Hepatocyte (in vitro differentiated cells): ENCODE measurements at regions not wholly inside any gene's neighbourhood (a gene's known extent, or its start where the extent isn't known, plus 50 kb on each side); places are given as distances from the start of the nearest gene placed in this dataset.

ENCODE experiments used
- DNase-seq: peaks from one replicate; pipeline ENCODE4 v3.0.0-alpha.2; 2016; ENCODE audit warnings: low spot score
- H2AFZ ChIP-seq: fragments of 200-600 bp; sonication (generic); 2 replicates; pipeline ENCODE4 v1.6.0; 2016; ENCODE audit warnings: antibody characterized with exemption, mild to moderate bottlenecking
- H3K27ac ChIP-seq: fragments of 200-600 bp; sonication (generic); 2 replicates; pipeline ENCODE4 v1.5.1; 2016; ENCODE audit warnings: mild to moderate bottlenecking
- H3K27me3 ChIP-seq: fragments of 200-600 bp; sonication (generic); 2 replicates; pipeline ENCODE4 v1.6.1; 2016
- H3K36me3 ChIP-seq: fragments of 200-600 bp; sonication (generic); replicated peaks from 2 replicates; pipeline ENCODE4 v1.5.1; 2016; ENCODE audit warnings: low read depth; ENCODE audit not compliant: insufficient read depth
- H3K4me1 ChIP-seq: fragments of 200-600 bp; sonication (generic); 2 replicates; pipeline ENCODE4 v1.5.1; 2016; ENCODE audit warnings: mild to moderate bottlenecking, moderate library complexity; ENCODE audit not compliant: insufficient read depth
- H3K4me2 ChIP-seq: fragments of 200-600 bp; sonication (generic); 2 replicates; pipeline ENCODE4 v1.6.0; 2016
- H3K4me3 ChIP-seq: fragments of 200-600 bp; sonication (generic); 2 replicates; pipeline ENCODE4 v1.5.1; 2016; ENCODE audit warnings: mild to moderate bottlenecking
- H3K79me2 ChIP-seq: fragments of 200-600 bp; sonication (generic); 2 replicates; pipeline ENCODE4 v1.6.0; 2017; ENCODE audit warnings: mild to moderate bottlenecking
- H3K9me2 ChIP-seq: fragments of 200-600 bp; sonication (generic); replicated peaks from 2 replicates; pipeline ENCODE4 v1.6.0; 2017; ENCODE audit warnings: mild to moderate bottlenecking; ENCODE audit not compliant: insufficient read depth
- H3K9me3 ChIP-seq: fragments of 200-600 bp; sonication (generic); 2 replicates; pipeline ENCODE4 v1.5.1; 2016; ENCODE audit warnings: low read depth, mild to moderate bottlenecking
- H4K20me1 ChIP-seq: fragments of 200-600 bp; sonication (generic); 2 replicates; pipeline ENCODE4 v1.6.0; 2016; ENCODE audit warnings: mild to moderate bottlenecking; ENCODE audit not compliant: insufficient read depth, poor library complexity, severe bottlenecking
- CTCF ChIP-seq: fragments of 200-600 bp; sonication (generic); IDR thresholded peaks from 2 replicates; pipeline ENCODE4 v1.5.1; 2016; ENCODE audit warnings: antibody characterized with exemption, mild to moderate bottlenecking; ENCODE audit not compliant: poor library complexity
- EZH2 ChIP-seq: fragments of 200-600 bp; sonication (generic); IDR thresholded peaks from 2 replicates; pipeline ENCODE4 v1.6.1; 2016; ENCODE audit warnings: antibody characterized with exemption, mild to moderate bottlenecking, borderline replicate concordance
- EZH2phosphoT487 ChIP-seq: fragments of 200-600 bp; sonication (generic); IDR thresholded peaks from one replicate; pipeline ENCODE4 v1.6.1; 2018; ENCODE audit warnings: antibody characterized with exemption, mild to moderate bottlenecking, low read depth, moderate library complexity; ENCODE audit not compliant: unreplicated experiment, severe bottlenecking
- WGBS: methylation state at CpG from one replicate; pipeline ENCODE4 v1.1.6; 2016; ENCODE audit warnings: low lambda C conversion rate; ENCODE audit errors: missing lambda C conversion rate; 5-methylcytosine and 5-hydroxymethylcytosine counted together

- no peaks in the 10 kb centered on the region for H3K4me1 ChIP-seq
- 69% methylated on average over 11 of the region's 11 CpGs for WGBS
- no peaks in the 10 kb centered on the region for H3K9me3 ChIP-seq
- no peak overlapping the region for H3K27ac ChIP-seq
- H3K79me2 ChIP-seq, result no peaks in the 10 kb centered on the region
- H3K4me2 ChIP-seq, result peak overlapping the region; percentile 40
- TF ChIP-seq CTCF (no peak), EZH2 (no peak), EZH2phosphoT487 (no peak)
- no peak for DNase-seq
- no peaks in the 10 kb centered on the region for H3K9me2 ChIP-seq
- no peaks in the 10 kb centered on the region for H3K36me3 ChIP-seq
- H2AFZ ChIP-seq, result no peak overlapping the region
- no peaks in the 10 kb centered on the region for H3K27me3 ChIP-seq
- no peaks in the 10 kb centered on the region for H4K20me1 ChIP-seq
- H3K4me3 ChIP-seq, result no peak overlapping the region
Observed at GRCh38 chrX:867502-867901, 236.9 kb downstream of the SHOX start.

GRCh38 chrX:866441-866990 lies 235.9 kb downstream of the SHOX start:
- TF ChIP-seq EZH2, result no peak
- TF ChIP-seq EZH2phosphoT487, result no peak
- no peak for TF ChIP-seq CTCF
- H3K4me1 ChIP-seq, result no peaks in the 10 kb centered on the region
- peak; percentile 16 for DNase-seq
- H3K9me3 ChIP-seq, result no peaks in the 10 kb centered on the region
- H3K4me2 ChIP-seq, result no peak overlapping the region
- H3K79me2 ChIP-seq, result no peaks in the 10 kb centered on the region
- no peaks in the 10 kb centered on the region for H3K36me3 ChIP-seq
- 47% methylated on average over 18 of the region's 18 CpGs for WGBS
- no peaks in the 10 kb centered on the region for H4K20me1 ChIP-seq
- no peak overlapping the region for H3K27ac ChIP-seq
- H2AFZ ChIP-seq, result no peak overlapping the region
- no peaks in the 10 kb centered on the region for H3K9me2 ChIP-seq
- H3K4me3 ChIP-seq, result no peak overlapping the region
- H3K27me3 ChIP-seq, result no peaks in the 10 kb centered on the region

GRCh38 chrX:865422-865821 lies 234.8 kb downstream of the SHOX start:
- Histone ChIP-seq H4K20me1 (no peaks in the 10 kb centered on the region), H2AFZ (no peak overlapping the region), H3K79me2 (no peaks in the 10 kb centered on the region), H3K9me2 (no peaks in the 10 kb centered on the region), H3K4me2 (no peak overlapping the region), H3K27ac (no peak overlapping the region), H3K27me3 (no peaks in the 10 kb centered on the region), H3K4me3 (no peak overlapping the region), H3K4me1 (no peaks in the 10 kb centered on the region), H3K9me3 (no peaks in the 10 kb centered on the region), H3K36me3 (no peaks in the 10 kb centered on the region)
- DNase-seq, result no peak
- 99% methylated on average over 3 of the region's 3 CpGs for WGBS
- TF ChIP-seq CTCF, result no peak
- no peak for TF ChIP-seq EZH2
- TF ChIP-seq EZH2phosphoT487, result no peak

- H3K4me1 ChIP-seq, result no peaks in the 10 kb centered on the region
- H3K4me3 ChIP-seq, result no peak overlapping the region
- H3K36me3 ChIP-seq, result no peaks in the 10 kb centered on the region
- 60% methylated on average over 9 of the region's 9 CpGs for WGBS
- no peak for DNase-seq
- no peaks in the 10 kb centered on the region for H4K20me1 ChIP-seq
- no peaks in the 10 kb centered on the region for H3K79me2 ChIP-seq
- H3K27ac ChIP-seq, result no peak overlapping the region
- H3K9me3 ChIP-seq, result no peaks in the 10 kb centered on the region
- no peaks in the 10 kb centered on the region for H3K9me2 ChIP-seq
- H2AFZ ChIP-seq, result no peak overlapping the region
- H3K4me2 ChIP-seq, result no peak overlapping the region
- H3K27me3 ChIP-seq, result no peaks in the 10 kb centered on the region
- TF ChIP-seq CTCF, result no peak
- TF ChIP-seq EZH2, result no peak
- TF ChIP-seq EZH2phosphoT487, result no peak
Observed at GRCh38 chrX:861921-862320, 231.3 kb downstream of the SHOX start.
